Adrenal gland (tissue), 9 donors: ENCODE measurements at regions not wholly inside any gene's neighbourhood (a gene's known extent, or its start where the extent isn't known, plus 50 kb on each side); places are given as distances from the start of the nearest gene placed in this dataset.

Experiments used
- DNase-seq, 7 donors: peaks; one replicate each; pipeline ENCODE4 v3.0.0-alpha.2; 2019 to 2020
- H3K27ac ChIP-seq, 5 donors: fragments of 200-600 bp; sonication (generic) in 4 of 5; 1 replicate in 3 of 5; 2 replicates in 2 of 5; pipeline versions ENCODE4 v1.5.1 to v1.8.0; 2016 to 2020; ENCODE audit warnings: mild to moderate bottlenecking in 1 of 5
- H3K27me3 ChIP-seq: fragments of 200-600 bp; 2 replicates; pipeline ENCODE4 v1.8.0; 2021
- H3K36me3 ChIP-seq, 2 donors: fragments of 200-600 bp; replicated peaks in 1 of 2; 1 replicate in 1 of 2; 2 replicates in 1 of 2; pipeline versions ENCODE4 v1.5.1 to v1.8.0; 2018 to 2022
- H3K4me1 ChIP-seq, 2 donors: fragments of 200-600 bp; replicated peaks in 1 of 2; 1 replicate in 1 of 2; 2 replicates in 1 of 2; pipeline versions ENCODE4 v1.5.1 to v1.8.0; 2018 to 2021
- H3K4me3 ChIP-seq, 4 donors: fragments of 200-600 bp; sonication (generic) in 3 of 4; one replicate each; pipeline ENCODE4 v1.5.1; 2016 to 2018
- H3K9me3 ChIP-seq, 3 donors: fragments of 200-600 bp; sonication (generic) in 1 of 3; replicated peaks in 1 of 3; 1 replicate in 2 of 3; 2 replicates in 1 of 3; pipeline versions ENCODE4 v1.5.1 to v1.8.0; 2016 to 2021
- CTCF ChIP-seq, 6 experiments: fragments of 450-650 bp in 4 of 6; fragments of 200-600 bp in 2 of 6; sonication (generic) in 1 of 6; IDR thresholded peaks; 1 replicate in 5 of 6; 2 replicates in 1 of 6; pipeline versions ENCODE4 v1.5.1 to v1.8.0; 2016 to 2021; ENCODE audit warnings: antibody characterized with exemption in 6 of 6, mild to moderate bottlenecking in 2 of 6, moderate library complexity in 1 of 6
- POLR2A ChIP-seq, 2 donors: fragments of 450-650 bp; IDR thresholded peaks; one replicate each; pipeline ENCODE4 v1.6.1; 2017; ENCODE audit warnings: antibody characterized with exemption in 2 of 2, mild to moderate bottlenecking in 2 of 2, moderate library complexity in 1 of 2
- WGBS, 4 donors: extraction: QIAGEN DNeasy Blood & Tissue Kit in 2 of 4; methylation state at CpG; one replicate each; pipeline versions ENCODE4 v1.1.5 to v1.1.7; 2013 to 2017; 5-methylcytosine and 5-hydroxymethylcytosine counted together
- intact Hi-C, 2 donors: fragments of 100-400 bp; cut with DNase I; formaldehyde crosslinking; loops; one replicate each; pipeline versions ENCODE4 v1.14.1 to v1.15.0; 2022 to 2023
- donor health status: healthy with polysubstance abuse.
- donor health status: Bipolar disorder and iron deficiency.
- donor health status: DM: yes; HTN: yes; CAD: no.
- donor health status: DM: no; HTN: no; CAD: no.
- donor health status: DM: no; HTN: no; CAD: no.

GRCh38 chr11:38594895-38595294, 1996.9 kb upstream of the RAG2 start:
- 86 to 94% (median 89%) methylated on average over 3 of the region's 3 CpGs for WGBS, 4 donors
- Histone ChIP-seq H3K4me1 (no peaks in the 10 kb centered on the region), H3K4me3 (no peak overlapping the region), H3K9me3 (no peaks in the 10 kb centered on the region), H3K36me3 (no peaks in the 10 kb centered on the region), H3K27ac (no peak overlapping the region), H3K27me3 (no peaks in the 10 kb centered on the region)
- TF ChIP-seq POLR2A (IDR thresholded peaks at IDR 0.05) (no peak), CTCF (IDR thresholded peaks at IDR 0.05) (no peak)
- intact Hi-C loops = no loop called here
- no peak for DNase-seq

- intact Hi-C loops = no loop called here
- Histone ChIP-seq H3K36me3 (no peaks in the 10 kb centered on the region), H3K4me1 (no peaks in the 10 kb centered on the region), H3K27me3 (no peaks in the 10 kb centered on the region), H3K4me3 (no peak overlapping the region), H3K27ac (no peak overlapping the region), H3K9me3 (no peaks in the 10 kb centered on the region)
- no peak for TF ChIP-seq POLR2A (IDR thresholded peaks at IDR 0.05)
- TF ChIP-seq CTCF (IDR thresholded peaks at IDR 0.05) = no peak
- DNase-seq = no peak
- 76 to 86% (median 84%) methylated on average over 1 of the region's 1 CpG for WGBS, 4 donors
Measured at GRCh38 chr11:38593649-38594048, 1995.6 kb upstream of the RAG2 start.

GRCh38 chr11:38582756-38583155, 1984.7 kb upstream of the RAG2 start:
- intact Hi-C loops = no loop called here

GRCh38 chr11:38582151-38582550, 1984.1 kb upstream of the RAG2 start:
- H3K4me1 ChIP-seq = no peaks in the 10 kb centered on the region
- no peak for DNase-seq
- no peaks in the 10 kb centered on the region for H3K36me3 ChIP-seq

More at GRCh38 chr11:38582756-38583155, 1984.7 kb upstream of the RAG2 start:
- no peak overlapping the region for H3K27ac ChIP-seq
- no peaks in the 10 kb centered on the region for H3K4me1 ChIP-seq
- no peaks in the 10 kb centered on the region for H3K36me3 ChIP-seq
- no peak overlapping the region for H3K4me3 ChIP-seq
- TF ChIP-seq POLR2A (IDR thresholded peaks at IDR 0.05) (no peak), CTCF (IDR thresholded peaks at IDR 0.05) (no peak)
- no peaks in the 10 kb centered on the region for H3K27me3 ChIP-seq
- DNase-seq = no peak
- 46 to 57% (median 55%) methylated on average over 3 of the region's 3 CpGs for WGBS, 4 donors
- no peaks in the 10 kb centered on the region for H3K9me3 ChIP-seq

More at GRCh38 chr11:38582151-38582550, 1984.1 kb upstream of the RAG2 start:
- TF ChIP-seq POLR2A (IDR thresholded peaks at IDR 0.05) (no peak), CTCF (IDR thresholded peaks at IDR 0.05) (no peak)
- H3K27ac ChIP-seq = no peak overlapping the region
- intact Hi-C loops = no loop called here
- H3K27me3 ChIP-seq = no peaks in the 10 kb centered on the region
- H3K4me3 ChIP-seq = no peak overlapping the region
- H3K9me3 ChIP-seq = no peaks in the 10 kb centered on the region
